ENCODE measurements at regions not wholly inside any gene's neighbourhood (a gene's known extent, or its start where the extent isn't known, plus 50 kb on each side); places are given as distances from the start of the nearest gene placed in this dataset.

- DNase-seq = no peak
Measured at GRCh38 chr20:58011947-58012610, 216.4 kb downstream of the ANKRD60 start.

- no peak for DNase-seq
Measured at GRCh38 chr20:58011106-58011946, 217.1 kb downstream of the ANKRD60 start.

GRCh38 chr20:58010666-58011065 is 217.8 kb downstream of the ANKRD60 start:
- DNase-seq = no peak

- no peak for DNase-seq
Measured at GRCh38 chr20:58010186-58010585, 218.3 kb downstream of the ANKRD60 start.

- no peak for DNase-seq
Measured at GRCh38 chr20:58008866-58009265, 219.6 kb downstream of the ANKRD60 start.

GRCh38 chr20:58008413-58008812 is 220.0 kb downstream of the ANKRD60 start:
- no peak for DNase-seq

GRCh38 chr20:58007947-58008346 is 220.5 kb downstream of the ANKRD60 start:
- no peak for DNase-seq

GRCh38 chr20:58006346-58007316 is 221.8 kb downstream of the ANKRD60 start:
- no peak for DNase-seq

GRCh38 chr20:58005581-58006345 is 222.7 kb downstream of the ANKRD60 start:
- no peak for DNase-seq

- no peak for DNase-seq
Measured at GRCh38 chr20:58004900-58005299, 223.6 kb downstream of the ANKRD60 start.

GRCh38 chr20:58004146-58004545 is 224.3 kb downstream of the ANKRD60 start:
- DNase-seq = no peak

GRCh38 chr20:58003525-58003924 is 224.9 kb downstream of the ANKRD60 start:
- DNase-seq = no peak

- DNase-seq = no peak
Measured at GRCh38 chr20:58002901-58003300, 225.6 kb downstream of the ANKRD60 start.

- no peak for DNase-seq
Measured at GRCh38 chr20:58001946-58002345, 226.5 kb downstream of the ANKRD60 start.

GRCh38 chr20:58001381-58001780 is 227.1 kb downstream of the ANKRD60 start:
- DNase-seq = no peak

GRCh38 chr20:58000861-58001260 is 227.6 kb downstream of the ANKRD60 start:
- DNase-seq = no peak

GRCh38 chr20:57999465-58000111 is 228.9 kb downstream of the ANKRD60 start:
- DNase-seq = no peak

- no peak for DNase-seq
Measured at GRCh38 chr20:57998981-57999464, 229.4 kb downstream of the ANKRD60 start.

GRCh38 chr20:57998276-57998675 is 230.2 kb downstream of the ANKRD60 start:
- no peak for DNase-seq

- DNase-seq = no peak
Measured at GRCh38 chr20:57996936-57997890, 231.2 kb downstream of the ANKRD60 start.

Data from NCI-H1694 (cell line).